ENCODE measurements at regions not wholly inside any gene's neighbourhood (a gene's known extent, or its start where the extent isn't known, plus 50 kb on each side); places are given as distances from the start of the nearest gene placed in this dataset.

DNA sequence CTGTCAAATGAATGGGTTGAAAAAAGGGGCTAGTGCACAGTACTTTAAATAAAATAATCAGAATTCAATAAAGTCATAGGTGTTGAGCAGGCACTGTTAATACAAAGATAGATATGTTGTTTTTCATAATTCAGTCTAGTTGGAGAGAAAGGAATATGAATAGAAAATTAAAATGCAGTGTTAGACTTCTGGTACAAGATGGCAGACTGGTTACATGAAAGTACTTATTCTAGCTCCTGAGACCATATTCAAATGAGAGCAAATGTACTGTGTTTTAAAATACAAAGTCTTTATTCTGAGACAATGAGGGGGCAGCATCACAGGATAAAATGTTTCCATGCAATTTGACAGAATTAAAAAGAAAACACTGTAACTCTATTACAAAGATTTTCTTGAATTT lies 542.1 kb downstream of the COL11A1 start:
- TF ChIP-seq, protein P1, sequence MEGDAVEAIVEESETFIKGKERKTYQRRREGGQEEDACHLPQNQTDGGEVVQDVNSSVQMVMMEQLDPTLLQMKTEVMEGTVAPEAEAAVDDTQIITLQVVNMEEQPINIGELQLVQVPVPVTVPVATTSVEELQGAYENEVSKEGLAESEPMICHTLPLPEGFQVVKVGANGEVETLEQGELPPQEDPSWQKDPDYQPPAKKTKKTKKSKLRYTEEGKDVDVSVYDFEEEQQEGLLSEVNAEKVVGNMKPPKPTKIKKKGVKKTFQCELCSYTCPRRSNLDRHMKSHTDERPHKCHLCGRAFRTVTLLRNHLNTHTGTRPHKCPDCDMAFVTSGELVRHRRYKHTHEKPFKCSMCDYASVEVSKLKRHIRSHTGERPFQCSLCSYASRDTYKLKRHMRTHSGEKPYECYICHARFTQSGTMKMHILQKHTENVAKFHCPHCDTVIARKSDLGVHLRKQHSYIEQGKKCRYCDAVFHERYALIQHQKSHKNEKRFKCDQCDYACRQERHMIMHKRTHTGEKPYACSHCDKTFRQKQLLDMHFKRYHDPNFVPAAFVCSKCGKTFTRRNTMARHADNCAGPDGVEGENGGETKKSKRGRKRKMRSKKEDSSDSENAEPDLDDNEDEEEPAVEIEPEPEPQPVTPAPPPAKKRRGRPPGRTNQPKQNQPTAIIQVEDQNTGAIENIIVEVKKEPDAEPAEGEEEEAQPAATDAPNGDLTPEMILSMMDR (IDR thresholded peaks at IDR 0.05): peak; percentile 23
- no peak for TF ChIP-seq ZFX (IDR thresholded peaks at IDR 0.05; ENCODE audit: borderline replicate concordance)
